IMR-90 (cell line): ENCODE measurements at regions not wholly inside any gene's neighbourhood (a gene's known extent, or its start where the extent isn't known, plus 50 kb on each side); places are given as distances from the start of the nearest gene placed in this dataset.

Source experiments
- ATAC-seq: fragments of 200-7000 bp; cut with Tn5 transposase; 2 replicates; pipeline ENCODE4 v1.9.1; 2020; ENCODE audit warnings: low read depth, mild to moderate bottlenecking, moderate library complexity
- BruUV-seq: library from RNA; stranded (reverse); fragments of 400-500 nt; replicated peaks from 2 replicates; lab custom pipeline; 2021; lab: Mats Ljungman, UMichigan
- CTCF ChIA-PET: fragments of 300-600 bp; formaldehyde crosslinking; extraction: SDS; loops from one replicate; lab custom pipeline; 2021; ENCODE audit warnings: antibody characterized with exemption; lab: Yijun Ruan, JAX
- POLR2A ChIA-PET: fragments of 300-600 bp; sonication (Branson Sonifier 250); formaldehyde crosslinking; loops from one replicate; lab custom pipeline; 2022; ENCODE audit warnings: antibody characterized with exemption; ENCODE audit not compliant: unreplicated experiment; lab: Charles Lee
- DNase-seq: peaks from one replicate; pipeline ENCODE4 v3.0.0; 2013
- H2AFZ ChIP-seq: replicated peaks from 2 replicates; pipeline ENCODE3; 2013; ENCODE audit warnings: low read length, mild to moderate bottlenecking; ENCODE audit not compliant: poor library complexity
- H2AK5ac ChIP-seq: 2 replicates; pipeline ENCODE4 v1.6.1; 2013; ENCODE audit warnings: low read depth, low read length, inconsistent platforms
- H2AK9ac ChIP-seq: replicated peaks from 2 replicates; pipeline ENCODE3; 2013; ENCODE audit warnings: mild to moderate bottlenecking, low read depth, low read length, moderate library complexity; ENCODE audit not compliant: poor library complexity
- H2BK120ac ChIP-seq: 2 replicates; pipeline ENCODE4 v1.6.1; 2013; ENCODE audit warnings: low read depth, low read length, inconsistent platforms
- H2BK15ac ChIP-seq: 3 replicates; pipeline ENCODE4 v1.6.1; 2013; ENCODE audit warnings: low read depth, low read length, inconsistent platforms
- H2BK20ac ChIP-seq: 2 replicates; pipeline ENCODE4 v1.6.1; 2013; ENCODE audit warnings: low read depth, mild to moderate bottlenecking, inconsistent platforms, low read length, moderate library complexity
- H2BK5ac ChIP-seq: 2 replicates; pipeline ENCODE4 v1.6.1; 2013; ENCODE audit warnings: mild to moderate bottlenecking, low read depth, low read length, inconsistent platforms; ENCODE audit not compliant: poor library complexity, severe bottlenecking
- H3K14ac ChIP-seq: replicated peaks from 2 replicates; pipeline ENCODE4 v1.6.1; 2013; ENCODE audit warnings: low read depth, low read length, inconsistent platforms
- H3K18ac ChIP-seq: 2 replicates; pipeline ENCODE4 v1.6.1; 2013; ENCODE audit warnings: low read depth, low read length, control low read depth
- H3K23ac ChIP-seq: 2 replicates; pipeline ENCODE4 v1.6.1; 2013; ENCODE audit warnings: low read depth, low read length, inconsistent platforms
- H3K27ac ChIP-seq: 2 replicates; pipeline ENCODE4 v1.5.1; 2013; ENCODE audit warnings: mild to moderate bottlenecking, control low read depth, low read length; ENCODE audit not compliant: insufficient read depth
- H3K27me3 ChIP-seq: 2 replicates; pipeline ENCODE4 v1.6.1; 2013; ENCODE audit warnings: low read length; ENCODE audit not compliant: control insufficient read depth, insufficient read depth
- H3K36me3 ChIP-seq: 2 replicates; pipeline ENCODE4 v1.6.1; 2013; ENCODE audit warnings: low read length, mixed read lengths; ENCODE audit not compliant: control insufficient read depth, insufficient read depth
- H3K4ac ChIP-seq: 2 replicates; pipeline ENCODE4 v1.6.1; 2013; ENCODE audit warnings: low read depth, low read length, inconsistent platforms
- H3K4me1 ChIP-seq: 2 replicates; pipeline ENCODE4 v1.6.1; 2013; ENCODE audit warnings: low read length, mixed read lengths; ENCODE audit not compliant: control insufficient read depth, insufficient read depth
- H3K4me2 ChIP-seq: 2 replicates; pipeline ENCODE4 v1.6.1; 2013; ENCODE audit warnings: low read depth, mild to moderate bottlenecking, control low read depth, low read length, moderate library complexity
- H3K4me3 ChIP-seq: 2 replicates; pipeline ENCODE4 v1.5.1; 2013; ENCODE audit warnings: low read depth, mild to moderate bottlenecking, control low read depth, low read length, moderate library complexity; ENCODE audit not compliant: insufficient read depth
- H3K56ac ChIP-seq: 2 replicates; pipeline ENCODE4 v1.6.1; 2013; ENCODE audit warnings: low read length, inconsistent platforms; ENCODE audit not compliant: insufficient read depth; ENCODE audit errors: extremely low read depth
- H3K79me1 ChIP-seq, 2 experiments: 2 replicates each; pipeline ENCODE4 v1.6.1; 2013; ENCODE audit warnings: low read length in 2 of 2, inconsistent platforms in 1 of 2, low read depth in 1 of 2
- H3K9ac ChIP-seq: 2 replicates; pipeline ENCODE4 v1.6.1; 2013; ENCODE audit warnings: low read depth, low read length, control low read depth
- H3K9me1 ChIP-seq: 2 replicates; pipeline ENCODE4 v1.6.1; 2013; ENCODE audit warnings: low read length, inconsistent platforms; ENCODE audit not compliant: insufficient read depth
- H3K9me3 ChIP-seq: 2 replicates; pipeline ENCODE4 v1.6.1; 2013; ENCODE audit warnings: low read length; ENCODE audit not compliant: control insufficient read depth, insufficient read depth
- H4K20me1 ChIP-seq: 2 replicates; pipeline ENCODE4 v1.6.1; 2013; ENCODE audit warnings: low read length, inconsistent platforms; ENCODE audit not compliant: insufficient read depth
- H4K5ac ChIP-seq: 2 replicates; pipeline ENCODE4 v1.6.1; 2013; ENCODE audit warnings: mild to moderate bottlenecking, low read depth, low read length, control low read depth
- H4K8ac ChIP-seq, 2 experiments: 2 replicates each; pipeline ENCODE4 v1.6.1; 2013; ENCODE audit warnings: low read depth in 2 of 2, low read length in 2 of 2, control low read depth in 1 of 2, inconsistent platforms in 1 of 2
- H4K91ac ChIP-seq: 2 replicates; pipeline ENCODE4 v1.6.1; 2013; ENCODE audit warnings: low read depth, low read length, inconsistent platforms; ENCODE audit not compliant: insufficient read depth
- BHLHE40 ChIP-seq: fragments of 150-350 bp; IDR thresholded peaks from 2 replicates; pipeline ENCODE4 v1.6.1; 2016; ENCODE audit warnings: mild to moderate bottlenecking, low read depth, low read length
- CEBPB ChIP-seq: IDR thresholded peaks from 2 replicates; pipeline ENCODE4 v1.6.1; 2012; ENCODE audit warnings: low read depth, low read length, improper control_type of control experiment
- CHD1 ChIP-seq: IDR thresholded peaks from 2 replicates; pipeline ENCODE4 v1.6.1; 2012; ENCODE audit warnings: low read depth, low read length, improper control_type of control experiment
- FOS ChIP-seq: fragments of 150-350 bp; IDR thresholded peaks from 2 replicates; pipeline ENCODE4 v1.6.1; 2016; ENCODE audit warnings: low read depth, low read length
- MAFK ChIP-seq: IDR thresholded peaks from 2 replicates; pipeline ENCODE4 v1.6.1; 2012; ENCODE audit warnings: low read depth, low read length, improper control_type of control experiment
- MAZ ChIP-seq: IDR thresholded peaks from 2 replicates; pipeline ENCODE4 v1.6.1; 2012; ENCODE audit warnings: low read depth, mild to moderate bottlenecking, low read length, improper control_type of control experiment, moderate library complexity, borderline replicate concordance
- MXI1 ChIP-seq: IDR thresholded peaks from 2 replicates; pipeline ENCODE4 v1.6.1; 2012; ENCODE audit warnings: low read depth, mild to moderate bottlenecking, low read length, moderate library complexity, borderline replicate concordance
- NFE2L2 ChIP-seq: fragments of 150-350 bp; IDR thresholded peaks from 2 replicates; pipeline ENCODE4 v1.6.1; 2016; ENCODE audit warnings: low read depth, mild to moderate bottlenecking, low read length
- POLR2A ChIP-seq: IDR thresholded peaks from 2 replicates; pipeline ENCODE4 v1.6.1; 2012; ENCODE audit warnings: mild to moderate bottlenecking, low read depth, low read length
- RAD21 ChIP-seq: IDR thresholded peaks from 2 replicates; pipeline ENCODE4 v1.6.1; 2012; ENCODE audit warnings: low read length, improper control_type of control experiment
- RCOR1 ChIP-seq: IDR thresholded peaks from 2 replicates; pipeline ENCODE4 v1.6.1; 2012; ENCODE audit warnings: mild to moderate bottlenecking, low read length, improper control_type of control experiment; ENCODE audit not compliant: insufficient replicate concordance
- RFX5 ChIP-seq: IDR thresholded peaks from 2 replicates; pipeline ENCODE4 v1.8.0; 2012; ENCODE audit warnings: low read depth, mild to moderate bottlenecking, low read length, moderate library complexity
- SMC3 ChIP-seq: fragments of 150-350 bp; IDR thresholded peaks from 2 replicates; pipeline ENCODE4 v1.6.1; 2016; ENCODE audit warnings: low read depth, mild to moderate bottlenecking, antibody characterized with exemption, low read length, moderate library complexity
- WGBS, 2 experiments: methylation state at CpG; one replicate each; pipeline versions ENCODE4 v1.1.5 to v1.1.7; 2013; ENCODE audit warnings: missing lambda C conversion rate in 2 of 2; ENCODE audit not compliant: insufficient read length in 1 of 2; ENCODE audit errors: extremely low coverage in 2 of 2; 5-methylcytosine and 5-hydroxymethylcytosine counted together
- dilution Hi-C: fragments of 300-500 bp; cut with HindIII; formaldehyde crosslinking; loops from one replicate; pipeline ENCODE4 v1.14.3; 2018; ENCODE audit warnings: low sequenced_read_pairs; ENCODE audit not compliant: unreplicated experiment
- in situ Hi-C: fragments of 300-500 bp; cut with MboI; formaldehyde crosslinking; loops from 3 replicates; pipeline ENCODE4 v1.14.3; 2019; ENCODE audit warnings: low sequenced_read_pairs, inconsistent platforms, mixed read lengths
- intact Hi-C: fragments of 100-400 bp; cut with micrococcal nuclease; formaldehyde crosslinking; loops from 2 replicates; pipeline ENCODE4 v1.10.0; 2022
- TF ChIP-seq, protein P1 (sequence below): fragments of 150-350 bp; IDR thresholded peaks from 2 replicates; pipeline ENCODE4 v1.6.1; 2017; ENCODE audit warnings: mild to moderate bottlenecking, antibody characterized with exemption, low read length, low read depth
- TF ChIP-seq, protein P2 (sequence below): fragments of 150-350 bp; IDR thresholded peaks from 2 replicates; pipeline ENCODE4 v1.6.1; 2016; ENCODE audit warnings: low read depth, mild to moderate bottlenecking, low read length, moderate library complexity, borderline replicate concordance
- TF ChIP-seq, protein P3 (sequence below): conservative IDR thresholded peaks from 2 replicates; pipeline ENCODE4 v1.5.1; 2012; ENCODE audit warnings: mild to moderate bottlenecking, low read depth, low read length, improper control_type of control experiment

DNA sequence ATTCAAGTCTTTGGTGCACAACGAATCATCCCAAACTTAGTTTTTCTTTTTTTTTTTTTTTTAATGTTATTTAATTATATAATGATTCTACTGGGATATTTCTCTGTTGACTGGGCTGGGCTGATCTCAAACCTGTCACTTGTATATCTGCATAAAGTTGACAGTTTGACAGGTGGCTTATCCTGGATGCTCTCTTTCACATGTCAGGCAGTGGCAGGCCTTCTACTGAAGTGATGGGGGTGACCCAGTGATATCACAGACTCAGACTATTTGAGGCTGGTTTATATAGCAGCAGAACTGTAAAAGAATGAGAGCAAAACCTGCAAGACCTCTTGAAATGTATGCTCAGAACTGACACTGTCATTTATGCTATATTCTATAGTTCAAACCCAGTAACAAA lies 1813.5 kb upstream of the CDH6 start:
- no TSS peak for BruUV-seq
- DNase-seq (no peak), ATAC-seq (no peak)
- Histone ChIP-seq H3K9ac (no peak overlapping the region), H2AK9ac (no peak overlapping the region), H4K5ac (no peak overlapping the region), H3K4me2 (no peak overlapping the region), H3K4me1 (no peaks in the 10 kb centered on the region), H3K4me3 (no peak overlapping the region), H3K14ac (no peak overlapping the region), H2BK5ac (no peak overlapping the region), H3K18ac (no peak overlapping the region), H2BK15ac (no peak overlapping the region), H3K9me1 (no peaks in the 10 kb centered on the region), H3K56ac (no peak overlapping the region), H3K27ac (no peak overlapping the region), H2AK5ac (no peak overlapping the region), H3K27me3 (no peaks in the 10 kb centered on the region), H2AFZ (no peak overlapping the region), H3K23ac (no peak overlapping the region), H3K79me1 (no peaks in the 10 kb centered on the region), H3K4ac (no peak overlapping the region), H3K36me3 (no peaks in the 10 kb centered on the region), H4K8ac (no peak overlapping the region), H4K91ac (no peak overlapping the region), H3K9me3 (no peaks in the 10 kb centered on the region), H4K20me1 (no peaks in the 10 kb centered on the region), H2BK20ac (no peak overlapping the region), H2BK120ac (no peak overlapping the region)
- WGBS, 2 experiments: no CpG with 5 or more reads among the region's 1 CpG
- intact Hi-C loops: no loop called here
- CTCF ChIA-PET: no interaction called here
- dilution Hi-C loops: no loop called here
- POLR2A ChIA-PET: no interaction called here
- TF ChIP-seq RCOR1 (no peak), FOS (no peak), RAD21 (no peak), NFE2L2 (no peak), SMC3 (no peak), MXI1 (no peak), MAFK (no peak), MAZ (no peak), CHD1 (no peak), POLR2A (no peak), CEBPB (no peak), RFX5 (no peak), BHLHE40 (no peak)
- TF ChIP-seq, protein P1, sequence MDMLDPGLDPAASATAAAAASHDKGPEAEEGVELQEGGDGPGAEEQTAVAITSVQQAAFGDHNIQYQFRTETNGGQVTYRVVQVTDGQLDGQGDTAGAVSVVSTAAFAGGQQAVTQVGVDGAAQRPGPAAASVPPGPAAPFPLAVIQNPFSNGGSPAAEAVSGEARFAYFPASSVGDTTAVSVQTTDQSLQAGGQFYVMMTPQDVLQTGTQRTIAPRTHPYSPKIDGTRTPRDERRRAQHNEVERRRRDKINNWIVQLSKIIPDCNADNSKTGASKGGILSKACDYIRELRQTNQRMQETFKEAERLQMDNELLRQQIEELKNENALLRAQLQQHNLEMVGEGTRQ: no peak
- TF ChIP-seq, protein P2, sequence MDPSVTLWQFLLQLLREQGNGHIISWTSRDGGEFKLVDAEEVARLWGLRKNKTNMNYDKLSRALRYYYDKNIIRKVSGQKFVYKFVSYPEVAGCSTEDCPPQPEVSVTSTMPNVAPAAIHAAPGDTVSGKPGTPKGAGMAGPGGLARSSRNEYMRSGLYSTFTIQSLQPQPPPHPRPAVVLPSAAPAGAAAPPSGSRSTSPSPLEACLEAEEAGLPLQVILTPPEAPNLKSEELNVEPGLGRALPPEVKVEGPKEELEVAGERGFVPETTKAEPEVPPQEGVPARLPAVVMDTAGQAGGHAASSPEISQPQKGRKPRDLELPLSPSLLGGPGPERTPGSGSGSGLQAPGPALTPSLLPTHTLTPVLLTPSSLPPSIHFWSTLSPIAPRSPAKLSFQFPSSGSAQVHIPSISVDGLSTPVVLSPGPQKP: no peak
- TF ChIP-seq, protein P3, sequence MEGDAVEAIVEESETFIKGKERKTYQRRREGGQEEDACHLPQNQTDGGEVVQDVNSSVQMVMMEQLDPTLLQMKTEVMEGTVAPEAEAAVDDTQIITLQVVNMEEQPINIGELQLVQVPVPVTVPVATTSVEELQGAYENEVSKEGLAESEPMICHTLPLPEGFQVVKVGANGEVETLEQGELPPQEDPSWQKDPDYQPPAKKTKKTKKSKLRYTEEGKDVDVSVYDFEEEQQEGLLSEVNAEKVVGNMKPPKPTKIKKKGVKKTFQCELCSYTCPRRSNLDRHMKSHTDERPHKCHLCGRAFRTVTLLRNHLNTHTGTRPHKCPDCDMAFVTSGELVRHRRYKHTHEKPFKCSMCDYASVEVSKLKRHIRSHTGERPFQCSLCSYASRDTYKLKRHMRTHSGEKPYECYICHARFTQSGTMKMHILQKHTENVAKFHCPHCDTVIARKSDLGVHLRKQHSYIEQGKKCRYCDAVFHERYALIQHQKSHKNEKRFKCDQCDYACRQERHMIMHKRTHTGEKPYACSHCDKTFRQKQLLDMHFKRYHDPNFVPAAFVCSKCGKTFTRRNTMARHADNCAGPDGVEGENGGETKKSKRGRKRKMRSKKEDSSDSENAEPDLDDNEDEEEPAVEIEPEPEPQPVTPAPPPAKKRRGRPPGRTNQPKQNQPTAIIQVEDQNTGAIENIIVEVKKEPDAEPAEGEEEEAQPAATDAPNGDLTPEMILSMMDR: no peak
- in situ Hi-C loops: no loop called here
